ENCODE measurements at regions not wholly inside any gene's neighbourhood (a gene's known extent, or its start where the extent isn't known, plus 50 kb on each side); places are given as distances from the start of the nearest gene placed in this dataset.

DNA sequence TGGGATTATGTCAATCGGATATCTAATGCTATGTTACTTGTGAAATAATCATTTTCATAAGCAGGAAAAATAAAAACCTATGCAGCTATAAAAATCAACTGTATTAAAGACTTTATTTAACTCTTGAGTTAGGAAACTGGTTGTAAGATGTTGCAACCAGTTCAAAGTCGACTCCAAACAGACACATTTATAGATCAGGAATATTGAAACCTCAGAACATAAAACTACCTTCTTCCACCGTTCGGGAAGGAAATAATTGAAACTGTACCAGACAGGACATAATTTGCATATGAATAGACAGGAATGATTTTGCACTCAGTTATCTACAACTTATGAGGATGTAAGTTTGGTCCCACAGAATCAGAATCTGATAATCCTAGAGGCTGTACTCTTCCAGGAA is 181.8 kb upstream of the STS start:
- Histone ChIP-seq H3K4me1 (ENCODE audit: insufficient read depth) (no peaks in the 10 kb centered on the region), H3K9ac (no peak overlapping the region), H2AFZ (no peak overlapping the region), H3K9me3 (ENCODE audit: low read depth) (no peaks in the 10 kb centered on the region), H3F3A (ENCODE audit: insufficient read depth) (no peaks in the 10 kb centered on the region), H3K27ac (no peak overlapping the region), H3K4me2 (ENCODE audit: unreplicated experiment) (no peak overlapping the region), H3K79me2 (ENCODE audit: insufficient read depth) (no peaks in the 10 kb centered on the region), H3K36me3 (ENCODE audit: low read depth) (no peaks in the 10 kb centered on the region), H3K4me3 (no peak overlapping the region), H4K20me1 (ENCODE audit: insufficient read depth) (no peaks in the 10 kb centered on the region), H3K9me2 (ENCODE audit: insufficient read depth) (no peaks in the 10 kb centered on the region), H3K27me3 (replicated peaks; ENCODE audit: insufficient read depth) (no peaks in the 10 kb centered on the region)
- TF ChIP-seq EZH2 (IDR thresholded peaks at IDR 0.05; ENCODE audit: insufficient read depth, poor library complexity, severe bottlenecking) (no peak), EZH2phosphoT487 (IDR thresholded peaks at IDR 0.05; ENCODE audit: insufficient read depth, low read depth) (no peak)
- WGBS, 2 experiments (ENCODE audit: low coverage in 1 of 2, low lambda C conversion rate in 2 of 2, missing lambda C conversion rate in 2 of 2), result 42 to 43% methylated on average over 4 of the region's 4 CpGs
- DNase-seq, result no peak
- in situ Hi-C loops (cut with MboI), result no loop called here

DNA sequence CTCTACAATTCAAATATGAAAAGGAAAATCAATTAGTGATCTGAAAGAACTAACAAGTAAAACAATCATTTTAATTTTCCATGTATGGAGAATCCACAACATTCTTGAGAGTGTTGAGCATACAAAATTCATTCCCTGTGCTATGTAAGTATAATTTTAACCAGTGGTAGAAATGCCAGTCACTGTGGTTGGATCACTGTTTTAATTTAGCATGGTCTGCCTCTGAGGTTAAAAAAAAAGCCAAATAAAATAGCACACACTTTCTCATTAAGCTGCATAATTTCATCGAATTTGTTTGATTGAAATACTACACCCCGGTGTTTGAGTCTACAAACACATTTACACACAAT is 185.5 kb upstream of the STS start:
- WGBS, 2 experiments (ENCODE audit: low coverage in 1 of 2, low lambda C conversion rate in 2 of 2, missing lambda C conversion rate in 2 of 2), result 20 to 42% methylated on average over 2 of the region's 2 CpGs
- no peak for DNase-seq
- no peaks in the 10 kb centered on the region for H3K36me3 ChIP-seq (ENCODE audit: low read depth)
- no peak overlapping the region for H3K4me3 ChIP-seq
- no peak overlapping the region for H3K9ac ChIP-seq
- in situ Hi-C loops (cut with MboI), result no loop called here
- H4K20me1 ChIP-seq (ENCODE audit: insufficient read depth), result no peaks in the 10 kb centered on the region
- no peaks in the 10 kb centered on the region for H3K9me3 ChIP-seq (ENCODE audit: low read depth)
- no peak overlapping the region for H3K4me2 ChIP-seq (ENCODE audit: unreplicated experiment)
- H3K27me3 ChIP-seq (replicated peaks; ENCODE audit: insufficient read depth), result no peaks in the 10 kb centered on the region
- no peak for TF ChIP-seq EZH2phosphoT487 (IDR thresholded peaks at IDR 0.05; ENCODE audit: insufficient read depth, low read depth)
- no peak for TF ChIP-seq EZH2 (IDR thresholded peaks at IDR 0.05; ENCODE audit: insufficient read depth, poor library complexity, severe bottlenecking)
- H2AFZ ChIP-seq, result no peak overlapping the region
- no peaks in the 10 kb centered on the region for H3F3A ChIP-seq (ENCODE audit: insufficient read depth)
- no peaks in the 10 kb centered on the region for H3K4me1 ChIP-seq (ENCODE audit: insufficient read depth)
- H3K9me2 ChIP-seq (ENCODE audit: insufficient read depth), result no peaks in the 10 kb centered on the region
- H3K79me2 ChIP-seq (ENCODE audit: insufficient read depth), result no peaks in the 10 kb centered on the region
- no peak overlapping the region for H3K27ac ChIP-seq

GRCh38 chrX:6961286-6962005 is 186.1 kb upstream of the STS start:
- Histone ChIP-seq H3K4me3 (no peak overlapping the region), H3K9ac (no peak overlapping the region), H3K79me2 (ENCODE audit: insufficient read depth) (no peaks in the 10 kb centered on the region), H3K4me2 (ENCODE audit: unreplicated experiment) (no peak overlapping the region), H4K20me1 (ENCODE audit: insufficient read depth) (no peaks in the 10 kb centered on the region), H3K27me3 (replicated peaks; ENCODE audit: insufficient read depth) (no peaks in the 10 kb centered on the region), H3F3A (ENCODE audit: insufficient read depth) (no peaks in the 10 kb centered on the region), H3K27ac (no peak overlapping the region), H2AFZ (no peak overlapping the region), H3K36me3 (ENCODE audit: low read depth) (no peaks in the 10 kb centered on the region), H3K4me1 (ENCODE audit: insufficient read depth) (no peaks in the 10 kb centered on the region), H3K9me3 (ENCODE audit: low read depth) (no peaks in the 10 kb centered on the region), H3K9me2 (ENCODE audit: insufficient read depth) (no peaks in the 10 kb centered on the region)
- TF ChIP-seq EZH2phosphoT487 (IDR thresholded peaks at IDR 0.05; ENCODE audit: insufficient read depth, low read depth), result no peak
- TF ChIP-seq EZH2 (IDR thresholded peaks at IDR 0.05; ENCODE audit: insufficient read depth, poor library complexity, severe bottlenecking), result no peak
- DNase-seq, result no peak
- in situ Hi-C loops (cut with MboI), result no loop called here
- WGBS, 2 experiments (ENCODE audit: low coverage in 1 of 2, low lambda C conversion rate in 2 of 2, missing lambda C conversion rate in 2 of 2), result 29 to 41% methylated on average over 2 of the region's 2 CpGs

- in situ Hi-C loops (cut with MboI), result no loop called here
- Histone ChIP-seq H3K36me3 (ENCODE audit: low read depth) (no peaks in the 10 kb centered on the region), H3K9me3 (ENCODE audit: low read depth) (no peaks in the 10 kb centered on the region), H2AFZ (no peak overlapping the region), H3K27me3 (replicated peaks; ENCODE audit: insufficient read depth) (no peaks in the 10 kb centered on the region), H4K20me1 (ENCODE audit: insufficient read depth) (no peaks in the 10 kb centered on the region), H3K4me1 (ENCODE audit: insufficient read depth) (no peaks in the 10 kb centered on the region), H3K4me3 (no peak overlapping the region), H3K79me2 (ENCODE audit: insufficient read depth) (no peaks in the 10 kb centered on the region), H3K27ac (no peak overlapping the region), H3K9ac (no peak overlapping the region), H3K4me2 (ENCODE audit: unreplicated experiment) (no peak overlapping the region), H3F3A (ENCODE audit: insufficient read depth) (no peaks in the 10 kb centered on the region), H3K9me2 (ENCODE audit: insufficient read depth) (no peaks in the 10 kb centered on the region)
- no peak for TF ChIP-seq EZH2phosphoT487 (IDR thresholded peaks at IDR 0.05; ENCODE audit: insufficient read depth, low read depth)
- no peak for TF ChIP-seq EZH2 (IDR thresholded peaks at IDR 0.05; ENCODE audit: insufficient read depth, poor library complexity, severe bottlenecking)
- DNase-seq, result no peak
Measured at GRCh38 chrX:6959006-6959405, 188.5 kb upstream of the STS start.

- Histone ChIP-seq H2AFZ (no peak overlapping the region), H3K9ac (no peak overlapping the region), H3K36me3 (ENCODE audit: low read depth) (no peaks in the 10 kb centered on the region), H3K27ac (no peak overlapping the region), H3K4me2 (ENCODE audit: unreplicated experiment) (no peak overlapping the region), H3K9me3 (ENCODE audit: low read depth) (no peaks in the 10 kb centered on the region), H4K20me1 (ENCODE audit: insufficient read depth) (no peaks in the 10 kb centered on the region), H3K9me2 (ENCODE audit: insufficient read depth) (no peaks in the 10 kb centered on the region), H3K79me2 (ENCODE audit: insufficient read depth) (no peaks in the 10 kb centered on the region), H3K4me1 (ENCODE audit: insufficient read depth) (no peaks in the 10 kb centered on the region), H3K4me3 (no peak overlapping the region), H3K27me3 (replicated peaks; ENCODE audit: insufficient read depth) (no peaks in the 10 kb centered on the region), H3F3A (ENCODE audit: insufficient read depth) (no peaks in the 10 kb centered on the region)
- no peak for DNase-seq
- in situ Hi-C loops (cut with MboI), result no loop called here
- no peak for TF ChIP-seq EZH2 (IDR thresholded peaks at IDR 0.05; ENCODE audit: insufficient read depth, poor library complexity, severe bottlenecking)
- TF ChIP-seq EZH2phosphoT487 (IDR thresholded peaks at IDR 0.05; ENCODE audit: insufficient read depth, low read depth), result no peak
- whole genome bisulfite sequencing, 2 experiments (ENCODE audit: low coverage in 1 of 2, low lambda C conversion rate in 2 of 2, missing lambda C conversion rate in 2 of 2), result 0% methylated on average over 1 of the region's 1 CpG; no CpG with 5 or more reads in 1 of the 2 experiments
Measured at GRCh38 chrX:6954836-6955235, 192.7 kb upstream of the STS start.
